Smooth muscle cell (in vitro differentiated cells): ENCODE measurements at regions not wholly inside any gene's neighbourhood (a gene's known extent, or its start where the extent isn't known, plus 50 kb on each side); places are given as distances from the start of the nearest gene placed in this dataset.

ENCODE experiments used
- DNase-seq: peaks from one replicate; lab custom pipeline; 2025; ENCODE audit not compliant: unreplicated experiment; lab: John Stamatoyannopoulos, UW
- H2AFZ ChIP-seq: fragments of 200-600 bp; sonication (generic); 2 replicates; pipeline ENCODE4 v1.6.0; 2016; ENCODE audit warnings: antibody characterized with exemption, low read depth, mild to moderate bottlenecking
- H3F3A ChIP-seq: fragments of 200-600 bp; sonication (generic); 2 replicates; pipeline ENCODE4 v1.6.0; 2017; ENCODE audit warnings: antibody characterized with exemption, low read depth
- H3K27ac ChIP-seq: fragments of 200-600 bp; sonication (generic); 2 replicates; pipeline ENCODE4 v1.5.1; 2016; ENCODE audit warnings: low read depth, mild to moderate bottlenecking
- H3K27me3 ChIP-seq: fragments of 200-600 bp; sonication (generic); 2 replicates; pipeline ENCODE4 v1.6.1; 2016; ENCODE audit warnings: low read depth, mild to moderate bottlenecking
- H3K36me3 ChIP-seq: fragments of 200-600 bp; sonication (generic); 2 replicates; pipeline ENCODE4 v1.5.1; 2016; ENCODE audit warnings: low read depth
- H3K4me1 ChIP-seq: fragments of 200-600 bp; sonication (generic); 2 replicates; pipeline ENCODE4 v1.5.1; 2016; ENCODE audit warnings: low read depth
- H3K4me2 ChIP-seq: fragments of 200-600 bp; sonication (generic); 2 replicates; pipeline ENCODE4 v1.6.0; 2016; ENCODE audit warnings: mild to moderate bottlenecking
- H3K4me3 ChIP-seq: fragments of 200-600 bp; sonication (generic); 2 replicates; pipeline ENCODE4 v1.5.1; 2016; ENCODE audit warnings: mild to moderate bottlenecking
- H3K79me2 ChIP-seq: fragments of 200-600 bp; sonication (generic); 2 replicates; pipeline ENCODE4 v1.6.0; 2016; ENCODE audit warnings: low read depth, mild to moderate bottlenecking
- H3K9ac ChIP-seq: fragments of 200-600 bp; sonication (generic); 2 replicates; pipeline ENCODE4 v1.6.0; 2016; ENCODE audit warnings: low read depth
- H3K9me3 ChIP-seq: fragments of 200-600 bp; sonication (generic); replicated peaks from 2 replicates; pipeline ENCODE4 v1.5.1; 2016; ENCODE audit warnings: low read depth
- H4K20me1 ChIP-seq: fragments of 200-600 bp; sonication (generic); 2 replicates; pipeline ENCODE4 v1.6.0; 2016; ENCODE audit warnings: low read depth
- WGBS: methylation state at CpG from one replicate; pipeline ENCODE4 v1.1.7; 2016; ENCODE audit warnings: low lambda C conversion rate; 5-methylcytosine and 5-hydroxymethylcytosine counted together
- TF ChIP-seq, protein P1 (sequence below): fragments of 200-600 bp; sonication (generic); IDR thresholded peaks from 2 replicates; pipeline ENCODE4 v1.5.1; 2017; ENCODE audit warnings: borderline replicate concordance, mild to moderate bottlenecking, antibody characterized with exemption; ENCODE audit not compliant: insufficient read depth, poor library complexity, severe bottlenecking

GRCh38 chr6:97849390-97849789 is 566.4 kb upstream of the MMS22L start:
- TF ChIP-seq, protein P1, sequence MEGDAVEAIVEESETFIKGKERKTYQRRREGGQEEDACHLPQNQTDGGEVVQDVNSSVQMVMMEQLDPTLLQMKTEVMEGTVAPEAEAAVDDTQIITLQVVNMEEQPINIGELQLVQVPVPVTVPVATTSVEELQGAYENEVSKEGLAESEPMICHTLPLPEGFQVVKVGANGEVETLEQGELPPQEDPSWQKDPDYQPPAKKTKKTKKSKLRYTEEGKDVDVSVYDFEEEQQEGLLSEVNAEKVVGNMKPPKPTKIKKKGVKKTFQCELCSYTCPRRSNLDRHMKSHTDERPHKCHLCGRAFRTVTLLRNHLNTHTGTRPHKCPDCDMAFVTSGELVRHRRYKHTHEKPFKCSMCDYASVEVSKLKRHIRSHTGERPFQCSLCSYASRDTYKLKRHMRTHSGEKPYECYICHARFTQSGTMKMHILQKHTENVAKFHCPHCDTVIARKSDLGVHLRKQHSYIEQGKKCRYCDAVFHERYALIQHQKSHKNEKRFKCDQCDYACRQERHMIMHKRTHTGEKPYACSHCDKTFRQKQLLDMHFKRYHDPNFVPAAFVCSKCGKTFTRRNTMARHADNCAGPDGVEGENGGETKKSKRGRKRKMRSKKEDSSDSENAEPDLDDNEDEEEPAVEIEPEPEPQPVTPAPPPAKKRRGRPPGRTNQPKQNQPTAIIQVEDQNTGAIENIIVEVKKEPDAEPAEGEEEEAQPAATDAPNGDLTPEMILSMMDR: no peak
- Histone ChIP-seq H4K20me1 (no peaks in the 10 kb centered on the region), H3K9ac (no peak overlapping the region), H3K36me3 (no peaks in the 10 kb centered on the region), H3K4me3 (no peak overlapping the region), H3K4me1 (peaks cover 24% of the 10 kb centered on the region), H3K9me3 (no peaks in the 10 kb centered on the region), H3F3A (no peaks in the 10 kb centered on the region), H2AFZ (no peak overlapping the region), H3K27ac (no peak overlapping the region), H3K79me2 (no peaks in the 10 kb centered on the region), H3K4me2 (no peak overlapping the region), H3K27me3 (no peaks in the 10 kb centered on the region)
- no peak for DNase-seq
- 92% methylated on average over 2 of the region's 2 CpGs for WGBS

DNA sequence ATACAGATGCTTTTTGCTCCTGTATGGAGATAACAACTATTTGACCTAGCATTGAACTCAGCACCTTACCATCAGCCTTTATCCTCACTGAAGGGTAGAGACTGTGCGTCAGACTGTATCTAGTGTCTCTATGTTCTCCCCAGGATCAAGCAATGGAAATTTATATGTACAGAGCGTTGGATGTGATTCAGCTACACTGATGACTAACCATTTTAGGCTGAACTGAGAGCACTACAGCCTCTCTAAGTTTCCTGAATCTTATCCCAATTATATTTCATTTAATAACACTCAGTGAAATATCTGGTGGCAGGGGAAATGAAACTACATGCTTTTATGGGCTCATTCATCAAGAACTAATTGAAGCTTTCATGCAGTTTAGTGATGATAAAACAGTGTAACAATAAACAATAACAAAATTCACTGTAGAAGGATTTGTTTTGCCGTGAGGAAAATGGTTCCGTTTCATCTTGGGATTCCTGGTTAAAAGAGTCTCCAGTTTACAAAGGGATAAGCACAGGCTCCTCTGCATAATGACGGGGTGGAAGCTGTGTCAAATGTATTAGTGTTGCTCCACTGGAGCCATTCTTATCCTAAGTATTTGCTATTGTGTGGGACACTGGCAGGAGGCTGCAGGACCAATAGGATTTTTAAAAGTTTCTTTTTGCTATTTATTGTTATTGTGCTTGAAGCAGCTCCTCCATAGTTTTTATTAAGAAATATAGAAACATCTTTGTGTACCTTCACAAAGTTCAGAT is 567.6 kb upstream of the MMS22L start:
- no peaks in the 10 kb centered on the region for H3K9me3 ChIP-seq
- no peaks in the 10 kb centered on the region for H3F3A ChIP-seq
- peak overlapping the region; percentile 45 for H3K4me2 ChIP-seq
- DNase-seq: no peak
- no peak overlapping the region for H3K9ac ChIP-seq
- H2AFZ ChIP-seq: peak overlapping the region; percentile 84
- H3K27ac ChIP-seq: peak overlapping the region; percentile 13
- H3K4me3 ChIP-seq: peak overlapping the region; percentile 23
- WGBS: 46% methylated on average over 5 of the region's 5 CpGs
- no peaks in the 10 kb centered on the region for H3K79me2 ChIP-seq
- no peaks in the 10 kb centered on the region for H3K27me3 ChIP-seq
- H3K4me1 ChIP-seq: peaks cover 24% of the 10 kb centered on the region
- H4K20me1 ChIP-seq: no peaks in the 10 kb centered on the region
- TF ChIP-seq, protein P1: no peak
- H3K36me3 ChIP-seq: no peaks in the 10 kb centered on the region

DNA sequence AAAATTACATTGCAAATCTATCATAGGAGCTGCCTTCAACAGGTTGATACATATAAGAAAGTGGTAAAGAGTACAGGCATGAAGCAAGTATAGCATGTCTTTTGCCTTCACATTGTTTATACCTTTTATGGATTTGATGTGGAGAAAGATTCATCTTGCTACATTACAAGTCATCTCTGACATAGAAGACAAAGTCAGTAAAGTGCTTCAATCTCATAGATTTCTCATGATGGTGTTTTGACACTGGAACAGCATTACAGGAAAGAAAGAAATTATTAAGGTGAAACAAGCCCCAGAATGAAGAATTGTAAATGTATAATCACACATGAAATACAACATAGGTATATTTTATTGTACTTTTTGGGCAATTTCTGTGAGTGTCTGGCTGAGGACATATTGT is 580.7 kb upstream of the MMS22L start:
- DNase-seq: no peak
- H3K9ac ChIP-seq: no peak overlapping the region
- no peaks in the 10 kb centered on the region for H4K20me1 ChIP-seq
- H3K36me3 ChIP-seq: no peaks in the 10 kb centered on the region
- TF ChIP-seq, protein P1: no peak
- no peak overlapping the region for H3K4me2 ChIP-seq
- no peaks in the 10 kb centered on the region for H3K4me1 ChIP-seq
- no peaks in the 10 kb centered on the region for H3K79me2 ChIP-seq
- H3K4me3 ChIP-seq: no peak overlapping the region
- no peak overlapping the region for H2AFZ ChIP-seq
- no peaks in the 10 kb centered on the region for H3K9me3 ChIP-seq
- H3F3A ChIP-seq: no peaks in the 10 kb centered on the region
- no peak overlapping the region for H3K27ac ChIP-seq
- no peaks in the 10 kb centered on the region for H3K27me3 ChIP-seq

DNA sequence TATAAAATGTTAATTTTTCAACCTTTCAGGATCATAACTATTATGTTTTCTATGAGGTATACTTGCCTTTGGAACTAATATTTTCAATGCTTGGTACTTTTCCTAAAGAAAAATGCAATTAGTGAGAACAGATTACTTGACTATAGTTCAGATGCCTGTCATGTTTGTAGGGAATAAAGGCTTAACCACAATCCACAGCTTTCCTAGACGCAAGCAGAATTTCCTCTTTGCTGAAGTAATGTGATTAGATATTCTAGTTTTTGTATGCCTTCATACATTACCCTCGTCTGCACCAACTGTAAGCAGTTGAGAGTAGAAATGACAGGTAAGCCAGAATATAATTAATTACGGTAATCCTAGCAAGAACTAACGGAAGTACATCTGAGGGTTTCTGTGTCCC is 581.4 kb upstream of the MMS22L start:
- Histone ChIP-seq H3K9me3 (no peaks in the 10 kb centered on the region), H3K27ac (peak overlapping the region; percentile 32), H3K4me1 (no peaks in the 10 kb centered on the region), H2AFZ (no peak overlapping the region), H3K4me2 (peak overlapping the region; percentile 52), H3K4me3 (no peak overlapping the region), H3K27me3 (no peaks in the 10 kb centered on the region), H3K79me2 (no peaks in the 10 kb centered on the region), H3K9ac (no peak overlapping the region), H3K36me3 (no peaks in the 10 kb centered on the region), H3F3A (no peaks in the 10 kb centered on the region), H4K20me1 (no peaks in the 10 kb centered on the region)
- 61% methylated on average over 4 of the region's 4 CpGs for WGBS
- TF ChIP-seq, protein P1: no peak
- DNase-seq: no peak
